Lower leg skin (tissue), 4 donors: ENCODE measurements at regions not wholly inside any gene's neighbourhood (a gene's known extent, or its start where the extent isn't known, plus 50 kb on each side); places are given as distances from the start of the nearest gene placed in this dataset.

Experiments used
- DNase-seq, 2 donors: peaks; one replicate each; pipeline ENCODE4 v3.0.0-alpha.2; 2019; ENCODE audit warnings: low spot score in 2 of 2
- H3K4me3 ChIP-seq: fragments of 200-600 bp; sonication (generic); 2 replicates; pipeline ENCODE4 v1.5.1; 2017; ENCODE audit warnings: mild to moderate bottlenecking, low read depth; ENCODE audit not compliant: poor library complexity, severe bottlenecking
- POLR2A ChIP-seq, 2 donors: fragments of 450-650 bp; IDR thresholded peaks; one replicate each; pipeline ENCODE4 v1.6.1; 2016 to 2017; ENCODE audit warnings: antibody characterized with exemption in 2 of 2, mild to moderate bottlenecking in 1 of 2, moderate library complexity in 1 of 2
- WGBS, 2 donors: methylation state at CpG; one replicate each; pipeline ENCODE4 v1.1.5; 2018; 5-methylcytosine and 5-hydroxymethylcytosine counted together
- intact Hi-C: fragments of 100-400 bp; cut with DNase I; formaldehyde crosslinking; loops from one replicate; pipeline ENCODE4 v1.15.0; 2023; ENCODE audit warnings: low total_unique reads
- TF ChIP-seq, protein P1 (sequence below), 3 donors: fragments of 450-650 bp; IDR thresholded peaks; one replicate each; pipeline ENCODE4 v1.5.1; 2016; ENCODE audit warnings: antibody characterized with exemption in 3 of 3, mild to moderate bottlenecking in 3 of 3, moderate library complexity in 2 of 3

DNA sequence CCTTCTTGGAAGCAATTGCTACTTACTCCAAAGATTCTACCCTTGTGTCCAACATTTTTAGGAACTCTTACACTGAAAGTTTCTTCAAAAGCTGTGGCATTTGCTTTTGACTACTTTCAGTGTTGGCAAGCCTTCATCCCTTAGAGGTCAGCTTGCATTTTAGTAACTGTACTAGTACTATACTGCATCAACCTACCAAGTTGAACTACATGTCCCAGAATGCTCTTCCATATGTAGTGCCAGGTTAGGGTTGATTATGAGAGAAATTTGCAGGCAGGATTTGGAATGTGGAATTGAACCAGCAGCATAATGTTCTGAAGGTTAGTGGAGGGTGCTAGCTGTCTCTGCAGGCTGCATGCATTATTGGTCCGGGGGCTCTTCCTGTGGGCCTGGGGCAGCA is 189.9 kb upstream of the FOXN2 start:
- intact Hi-C loops = no loop called here
- no peak for DNase-seq
- WGBS, 2 donors = 85 to 100% methylated on average over 1 of the region's 1 CpG
- no peak overlapping the region for H3K4me3 ChIP-seq
- TF ChIP-seq POLR2A (IDR thresholded peaks at IDR 0.05) = no peak
- TF ChIP-seq, protein P1, sequence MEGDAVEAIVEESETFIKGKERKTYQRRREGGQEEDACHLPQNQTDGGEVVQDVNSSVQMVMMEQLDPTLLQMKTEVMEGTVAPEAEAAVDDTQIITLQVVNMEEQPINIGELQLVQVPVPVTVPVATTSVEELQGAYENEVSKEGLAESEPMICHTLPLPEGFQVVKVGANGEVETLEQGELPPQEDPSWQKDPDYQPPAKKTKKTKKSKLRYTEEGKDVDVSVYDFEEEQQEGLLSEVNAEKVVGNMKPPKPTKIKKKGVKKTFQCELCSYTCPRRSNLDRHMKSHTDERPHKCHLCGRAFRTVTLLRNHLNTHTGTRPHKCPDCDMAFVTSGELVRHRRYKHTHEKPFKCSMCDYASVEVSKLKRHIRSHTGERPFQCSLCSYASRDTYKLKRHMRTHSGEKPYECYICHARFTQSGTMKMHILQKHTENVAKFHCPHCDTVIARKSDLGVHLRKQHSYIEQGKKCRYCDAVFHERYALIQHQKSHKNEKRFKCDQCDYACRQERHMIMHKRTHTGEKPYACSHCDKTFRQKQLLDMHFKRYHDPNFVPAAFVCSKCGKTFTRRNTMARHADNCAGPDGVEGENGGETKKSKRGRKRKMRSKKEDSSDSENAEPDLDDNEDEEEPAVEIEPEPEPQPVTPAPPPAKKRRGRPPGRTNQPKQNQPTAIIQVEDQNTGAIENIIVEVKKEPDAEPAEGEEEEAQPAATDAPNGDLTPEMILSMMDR (IDR thresholded peaks at IDR 0.05) = no peak

DNA sequence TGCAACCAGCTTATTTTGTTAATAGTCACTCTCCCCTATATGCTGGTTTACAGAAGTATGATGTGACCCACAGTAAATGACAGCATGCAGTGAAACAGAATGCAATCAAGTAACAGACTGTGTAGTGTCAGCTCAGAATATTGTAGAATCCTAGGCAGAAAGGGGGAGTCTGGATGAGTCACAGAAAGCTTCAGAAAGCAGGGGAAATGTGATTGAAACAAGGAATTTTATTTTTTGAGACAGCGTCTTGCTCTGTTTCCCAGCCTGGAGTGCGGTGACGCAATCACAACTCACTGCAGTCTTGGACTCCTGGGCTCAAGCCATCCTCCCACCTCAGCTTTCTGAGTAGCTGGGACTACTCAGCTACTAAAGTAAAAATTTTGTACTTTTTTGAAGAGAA is 188.3 kb upstream of the FOXN2 start:
- WGBS, 2 donors = 66 to 91% methylated on average over 3 of the region's 3 CpGs
- intact Hi-C loops = no loop called here
- no peak overlapping the region for H3K4me3 ChIP-seq
- no peak for DNase-seq
- TF ChIP-seq, protein P1 (IDR thresholded peaks at IDR 0.05) = no peak
- no peak for TF ChIP-seq POLR2A (IDR thresholded peaks at IDR 0.05)

DNA sequence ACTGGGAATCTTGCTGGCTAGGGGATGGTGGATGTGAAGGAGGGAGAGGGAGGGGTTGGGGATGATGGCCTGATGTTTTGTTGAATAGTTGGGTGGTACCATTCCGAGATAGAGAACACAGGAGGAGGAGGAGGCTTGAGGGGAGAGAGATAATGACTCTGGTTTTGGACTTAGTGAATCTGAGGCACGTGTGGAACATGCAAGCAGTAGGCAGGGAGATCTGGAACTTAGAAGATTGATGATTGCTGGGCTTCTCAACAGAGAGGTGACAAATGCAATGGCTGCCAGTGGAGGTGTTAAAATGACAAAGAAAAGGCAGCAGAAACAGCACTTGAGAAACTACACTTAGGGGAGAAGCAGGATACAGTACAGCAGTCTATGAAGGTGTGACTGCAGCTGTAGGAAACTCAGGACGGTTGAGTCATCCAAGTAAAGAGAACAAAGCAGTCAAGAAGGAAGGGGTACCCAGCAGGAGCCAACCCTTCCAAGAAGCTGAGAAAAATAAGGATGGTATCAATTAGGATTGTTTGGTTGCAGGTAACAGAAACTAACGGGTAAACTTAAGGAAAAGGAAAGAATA is 186.8 kb upstream of the FOXN2 start:
- no peak overlapping the region for H3K4me3 ChIP-seq
- TF ChIP-seq POLR2A (IDR thresholded peaks at IDR 0.05) = no peak
- TF ChIP-seq, protein P1 (IDR thresholded peaks at IDR 0.05) = no peak
- 59 to 72% methylated on average over 4 of the region's 4 CpGs for WGBS, 2 donors
- intact Hi-C loops = no loop called here
- no peak for DNase-seq

DNA sequence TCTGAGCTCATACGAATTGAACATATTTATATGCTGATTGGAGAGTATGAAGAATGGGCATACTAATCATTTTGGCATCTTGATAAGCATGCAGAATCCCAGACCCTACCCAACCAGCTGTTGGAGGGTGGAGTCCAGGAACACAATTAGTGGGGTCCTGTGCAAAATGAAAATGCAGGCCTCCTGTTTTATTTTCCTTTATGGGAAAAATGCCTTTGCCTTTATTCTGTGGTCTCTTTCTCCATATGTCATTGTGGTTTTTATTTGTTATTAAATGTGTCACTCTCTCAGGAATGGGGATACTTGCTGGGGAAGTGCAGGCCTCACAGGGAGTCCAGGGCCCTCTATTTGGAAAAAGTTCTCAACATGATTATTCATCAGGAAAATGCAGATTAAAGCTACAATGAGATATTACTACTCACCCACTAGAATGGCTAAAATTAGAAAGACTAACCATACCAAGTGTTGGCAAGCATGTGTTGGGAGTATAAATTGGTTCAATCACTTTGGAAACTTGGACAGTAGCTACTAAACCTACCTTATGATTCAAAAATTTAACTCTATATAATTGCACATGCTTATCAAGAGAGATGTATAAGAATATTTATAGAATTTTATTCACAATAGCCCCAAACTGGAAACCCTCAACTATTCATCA is 185.1 kb upstream of the FOXN2 start:
- H3K4me3 ChIP-seq = no peak overlapping the region
- TF ChIP-seq, protein P1 (IDR thresholded peaks at IDR 0.05) = no peak
- no peak for TF ChIP-seq POLR2A (IDR thresholded peaks at IDR 0.05)
- 76 to 87% methylated on average over 1 of the region's 1 CpG for WGBS, 2 donors
- intact Hi-C loops = no loop called here
- no peak for DNase-seq

DNA sequence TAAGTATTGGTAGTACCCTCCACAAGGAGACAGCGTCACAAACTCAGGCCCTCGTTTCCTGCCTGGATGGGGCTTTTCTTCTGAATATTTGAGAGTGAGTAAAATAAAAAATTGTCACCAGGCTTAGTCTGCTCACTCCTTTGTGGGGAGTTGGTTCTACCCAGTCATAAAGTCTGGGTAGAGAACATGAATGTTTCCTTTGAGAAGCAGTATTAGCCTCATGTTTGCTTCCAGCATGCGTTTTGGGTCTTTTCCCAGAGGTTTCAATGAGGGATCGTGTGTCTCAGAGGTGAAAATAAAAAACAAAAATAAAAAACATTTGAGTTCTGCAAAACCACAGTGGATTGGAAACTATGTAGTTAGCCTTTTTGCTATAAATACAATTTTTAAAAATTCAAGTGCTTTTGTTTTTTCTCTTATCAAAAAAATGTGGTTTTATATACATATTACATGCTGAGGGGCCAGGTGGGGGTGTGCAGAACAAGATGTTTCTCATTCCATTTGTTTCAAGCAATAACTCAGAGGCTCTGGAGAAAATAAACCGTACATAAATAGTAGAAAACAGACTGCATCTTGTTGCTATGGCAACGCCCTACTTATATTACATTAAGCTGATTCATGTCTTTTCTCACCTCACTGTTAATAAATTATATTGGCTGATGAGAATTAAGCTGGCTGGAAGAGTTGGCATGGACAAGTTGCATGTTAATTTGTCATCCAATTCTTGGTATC is 182.8 kb upstream of the FOXN2 start:
- WGBS, 2 donors = 24 to 29% methylated on average over 6 of the region's 6 CpGs
- DNase-seq = no peak
- intact Hi-C loops = no loop called here
- no peak overlapping the region for H3K4me3 ChIP-seq
- TF ChIP-seq POLR2A (IDR thresholded peaks at IDR 0.05) = no peak
- TF ChIP-seq, protein P1 (IDR thresholded peaks at IDR 0.05) = no peak
